GM19025 (cell line): ENCODE measurements at regions not wholly inside any gene's neighbourhood (a gene's known extent, or its start where the extent isn't known, plus 50 kb on each side); places are given as distances from the start of the nearest gene placed in this dataset.
"Not testable (repeated sequence)": the region's sequence is repeated elsewhere in the genome, so short reads cannot be mapped to it uniquely, and the experiment has no call there.

Source experiments
- ATAC-seq: cut with Tn5 transposase; IDR thresholded peaks from one replicate; pipeline ENCODE4 v1.9.1; 2021; ENCODE audit warnings: mild to moderate bottlenecking, low read depth, moderate library complexity; ENCODE audit not compliant: unreplicated experiment

GRCh38 chr1:87968197-87968955 lies 639.7 kb downstream of the LMO4 start:
- no peak for ATAC-seq

GRCh38 chr1:87969040-87969439 lies 640.4 kb downstream of the LMO4 start:
- ATAC-seq: no peak

- no peak for ATAC-seq
Measured at GRCh38 chr1:87972811-87973210, 644.1 kb downstream of the LMO4 start.

- ATAC-seq: no peak
Measured at GRCh38 chr1:87973896-87974295, 645.2 kb downstream of the LMO4 start.

GRCh38 chr1:87976316-87976715 lies 647.6 kb downstream of the LMO4 start:
- no peak for ATAC-seq

- ATAC-seq: no peak
Measured at GRCh38 chr1:87977145-87977544, 648.5 kb downstream of the LMO4 start.

- ATAC-seq: no peak
Measured at GRCh38 chr1:87979079-87979478, 650.4 kb downstream of the LMO4 start.

GRCh38 chr1:87980494-87980893 lies 651.8 kb downstream of the LMO4 start:
- peak; percentile 78 for ATAC-seq

GRCh38 chr1:87981386-87981785 lies 652.7 kb downstream of the LMO4 start:
- ATAC-seq: no peak

GRCh38 chr1:87981810-87982209 lies 653.1 kb downstream of the LMO4 start:
- no peak for ATAC-seq

- ATAC-seq: no peak
Measured at GRCh38 chr1:87983841-87984240, 655.2 kb downstream of the LMO4 start.

GRCh38 chr1:87985071-87985470 lies 656.4 kb downstream of the LMO4 start:
- ATAC-seq: no peak

- ATAC-seq: no peak
Measured at GRCh38 chr1:87986130-87986866, 657.6 kb downstream of the LMO4 start.

- ATAC-seq: no peak
Measured at GRCh38 chr1:87989346-87989745, 660.7 kb downstream of the LMO4 start.

- not testable (repeated sequence) for ATAC-seq
Measured at GRCh38 chr1:87992536-87992935, 663.9 kb downstream of the LMO4 start.

- no peak for ATAC-seq
Measured at GRCh38 chr1:87993051-87993450, 664.4 kb downstream of the LMO4 start.

- no peak for ATAC-seq
Measured at GRCh38 chr1:87999852-88000251, 671.2 kb downstream of the LMO4 start.

GRCh38 chr1:88001460-88001859 lies 672.8 kb downstream of the LMO4 start:
- ATAC-seq: no peak

GRCh38 chr1:88003255-88003654 lies 674.6 kb downstream of the LMO4 start:
- no peak for ATAC-seq

- ATAC-seq: no peak
Measured at GRCh38 chr1:88009916-88010315, 674.2 kb upstream of the PKN2 start.

- ATAC-seq: no peak
Measured at GRCh38 chr1:88013485-88013884, 670.6 kb upstream of the PKN2 start.

- no peak for ATAC-seq
Measured at GRCh38 chr1:88014131-88014530, 669.9 kb upstream of the PKN2 start.
